ENCODE measurements at regions not wholly inside any gene's neighbourhood (a gene's known extent, or its start where the extent isn't known, plus 50 kb on each side); places are given as distances from the start of the nearest gene placed in this dataset.

DNA sequence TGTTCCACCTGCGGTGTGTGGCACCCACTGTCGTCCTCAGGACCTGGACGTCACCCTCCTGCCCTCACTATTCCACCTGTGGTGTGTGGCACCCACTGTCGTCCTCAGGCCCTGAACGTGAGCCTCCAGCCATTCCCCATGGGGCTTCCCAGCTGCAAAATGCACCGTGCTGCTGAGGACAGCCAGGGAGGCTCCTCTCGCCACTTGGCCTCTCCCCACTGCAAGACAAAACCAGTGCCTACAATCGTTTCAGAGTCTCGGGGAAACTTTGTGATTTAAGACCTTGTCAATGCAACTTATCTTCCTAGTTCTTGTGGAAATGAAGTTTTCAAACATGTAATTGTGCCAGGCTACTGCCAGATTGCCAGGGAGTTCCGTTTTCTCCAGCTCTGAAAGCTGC lies 319.3 kb upstream of the SALL3 start (continued):
- TF ChIP-seq, protein P1, sequence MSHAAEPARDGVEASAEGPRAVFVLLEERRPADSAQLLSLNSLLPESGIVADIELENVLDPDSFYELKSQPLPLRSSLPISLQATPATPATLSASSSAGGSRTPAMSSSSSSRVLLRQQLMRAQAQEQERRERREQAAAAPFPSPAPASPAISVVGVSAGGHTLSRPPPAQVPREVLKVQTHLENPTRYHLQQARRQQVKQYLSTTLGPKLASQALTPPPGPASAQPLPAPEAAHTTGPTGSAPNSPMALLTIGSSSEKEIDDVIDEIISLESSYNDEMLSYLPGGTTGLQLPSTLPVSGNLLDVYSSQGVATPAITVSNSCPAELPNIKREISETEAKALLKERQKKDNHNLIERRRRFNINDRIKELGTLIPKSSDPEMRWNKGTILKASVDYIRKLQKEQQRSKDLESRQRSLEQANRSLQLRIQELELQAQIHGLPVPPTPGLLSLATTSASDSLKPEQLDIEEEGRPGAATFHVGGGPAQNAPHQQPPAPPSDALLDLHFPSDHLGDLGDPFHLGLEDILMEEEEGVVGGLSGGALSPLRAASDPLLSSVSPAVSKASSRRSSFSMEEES (CRISPR knock-in tag; IDR thresholded peaks at IDR 0.05): no peak
- TF ChIP-seq ZNF781 (CRISPR knock-in tag; IDR thresholded peaks at IDR 0.05; ENCODE audit: borderline replicate concordance, not compliant biosample characterization) (no peak), ARNT2 (CRISPR knock-in tag; IDR thresholded peaks at IDR 0.05; ENCODE audit: low read depth) (no peak), NKX3-1 (CRISPR knock-in tag; IDR thresholded peaks at IDR 0.05) (no peak), SP4 (CRISPR knock-in tag; IDR thresholded peaks at IDR 0.05) (no peak), MLLT10 (CRISPR knock-in tag; IDR thresholded peaks at IDR 0.05) (no peak)
- TF ChIP-seq, protein P2, sequence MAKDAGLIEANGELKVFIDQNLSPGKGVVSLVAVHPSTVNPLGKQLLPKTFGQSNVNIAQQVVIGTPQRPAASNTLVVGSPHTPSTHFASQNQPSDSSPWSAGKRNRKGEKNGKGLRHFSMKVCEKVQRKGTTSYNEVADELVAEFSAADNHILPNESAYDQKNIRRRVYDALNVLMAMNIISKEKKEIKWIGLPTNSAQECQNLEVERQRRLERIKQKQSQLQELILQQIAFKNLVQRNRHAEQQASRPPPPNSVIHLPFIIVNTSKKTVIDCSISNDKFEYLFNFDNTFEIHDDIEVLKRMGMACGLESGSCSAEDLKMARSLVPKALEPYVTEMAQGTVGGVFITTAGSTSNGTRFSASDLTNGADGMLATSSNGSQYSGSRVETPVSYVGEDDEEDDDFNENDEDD (CRISPR knock-in tag; IDR thresholded peaks at IDR 0.05; ENCODE audit: borderline replicate concordance): no peak

GRCh38 chr18:78661316-78661715 lies 318.3 kb upstream of the SALL3 start:
- intact Hi-C loops (cut with micrococcal nuclease; ENCODE audit: unreplicated experiment): no loop called here
- no peak for ATAC-seq
- Histone ChIP-seq H4K20me1 (ENCODE audit: insufficient read depth, low read length) (no peaks in the 10 kb centered on the region), H3K36me3 (replicated peaks in 1 of 2; ENCODE audit: control insufficient read depth in 1 of 2, insufficient read depth in 2 of 2, low read length in 2 of 2) (no peaks in the 10 kb centered on the region), H3K79me2 (ENCODE audit: insufficient read depth, low read length) (no peaks in the 10 kb centered on the region), H2AFZ (ENCODE audit: low read length) (no peak overlapping the region), H3K9me3 (ENCODE audit: low read length) (no peaks in the 10 kb centered on the region), H3K9ac (ENCODE audit: insufficient read depth, low read depth, low read length) (no peak overlapping the region), H3K27me3 (ENCODE audit: control insufficient read depth in 1 of 2, insufficient read depth in 2 of 2, low read length in 2 of 2) (peaks cover 2 to 9% of the 10 kb centered on the region in 2 experiments; a peak in 3 of 5 replicates), H3K4me3 (replicated peaks in 1 of 3; ENCODE audit: insufficient read depth in 1 of 3, low read depth in 2 of 3, low read length in 3 of 3) (no peak overlapping the region), H3K4me2 (ENCODE audit: low read depth, low read length) (no peak overlapping the region), H3K4me1 (ENCODE audit: insufficient read depth, low read length) (no peaks in the 10 kb centered on the region), H3K27ac (ENCODE audit: extremely low read length, insufficient read depth, low read length) (no peak overlapping the region)
- ChIA-PET POLR2A (no interaction called here), CTCF (ENCODE audit: low intra/inter-chr PET ratio, low total read pairs) (no interaction called here)
- no peak for DNase-seq (ENCODE audit: low spot score)
- no TSS peak for BruUV-seq (replicated peaks)
- no peak for FAIRE-seq
- WGBS (ENCODE audit: low lambda C conversion rate): 32% methylated on average over 5 of the region's 9 CpGs
- in situ Hi-C loops (cut with HindIII; ENCODE audit: extremely low pct_ligation_motif_present, low pct_unique_long_range_greater_than_20kb): loop anchor here (25.0 kb wide), 1 partner anchor 326 kb away; the partner anchor contains the start of gene SALL3
- TF ChIP-seq PBX3 (CRISPR knock-in tag; IDR thresholded peaks at IDR 0.05; ENCODE audit: borderline replicate concordance) (no peak), HNRNPH1 (optimal IDR thresholded peaks at IDR 0.05; ENCODE audit: low read depth, low read length) (no peak), CHD2 (IDR thresholded peaks at IDR 0.05; ENCODE audit: low read depth, low read length) (no peak), TBX2 (CRISPR knock-in tag; IDR thresholded peaks at IDR 0.05; ENCODE audit: borderline replicate concordance) (no peak), ZEB1 (IDR thresholded peaks at IDR 0.05; ENCODE audit: insufficient replicate concordance, low read depth) (no peak), ZNF343 (CRISPR knock-in tag; IDR thresholded peaks at IDR 0.05) (no peak), ZNF17 (CRISPR knock-in tag; IDR thresholded peaks at IDR 0.05) (no peak), U2AF1 (optimal IDR thresholded peaks at IDR 0.05; ENCODE audit: low read depth, low read length) (no peak), TBL1XR1 (IDR thresholded peaks at IDR 0.05; ENCODE audit: borderline replicate concordance, low read length, partially characterized antibody) (no peak), LBX2 (CRISPR knock-in tag; IDR thresholded peaks at IDR 0.05; ENCODE audit: borderline replicate concordance) (no peak), TRAFD1 (CRISPR knock-in tag; IDR thresholded peaks at IDR 0.05; ENCODE audit: borderline replicate concordance) (no peak), SRY (CRISPR knock-in tag; IDR thresholded peaks at IDR 0.05) (no peak)

Data from HepG2 (cell line).